ENCODE measurements at regions not wholly inside any gene's neighbourhood (a gene's known extent, or its start where the extent isn't known, plus 50 kb on each side); places are given as distances from the start of the nearest gene placed in this dataset.

GRCh38 chr10:88039496-88040200 lies 176.2 kb downstream of the PTEN start:
- peaks cover 13% of the 10 kb centered on the region for H3K4me1 Mint-ChIP-seq
- ATAC-seq, result no peak
- TF ChIP-seq JAZF1 (CRISPR knock-in tag; IDR thresholded peaks at IDR 0.05) (no peak), ZNF281 (CRISPR knock-in tag; IDR thresholded peaks at IDR 0.05) (no peak), GTF2I (CRISPR knock-in tag; conservative IDR thresholded peaks at IDR 0.05) (no peak), ZNF416 (CRISPR knock-in tag; IDR thresholded peaks at IDR 0.05) (no peak), GRHL2 (CRISPR knock-in tag; IDR thresholded peaks at IDR 0.05; ENCODE audit: insufficient replicate concordance, severe bottlenecking) (no peak), CBFB (CRISPR knock-in tag; IDR thresholded peaks at IDR 0.05; ENCODE audit: low read depth) (no peak), ZBTB43 (CRISPR knock-in tag; IDR thresholded peaks at IDR 0.05) (no peak), ZMAT4 (CRISPR knock-in tag; IDR thresholded peaks at IDR 0.05) (no peak), MAX (CRISPR knock-in tag; IDR thresholded peaks at IDR 0.05) (no peak), SP1 (CRISPR knock-in tag; conservative IDR thresholded peaks at IDR 0.05) (no peak), SMAD4 (CRISPR knock-in tag; IDR thresholded peaks at IDR 0.05) (no peak), OVOL2 (CRISPR knock-in tag; IDR thresholded peaks at IDR 0.05; ENCODE audit: borderline replicate concordance) (no peak), MXD4 (CRISPR knock-in tag; IDR thresholded peaks at IDR 0.05; ENCODE audit: borderline replicate concordance) (no peak), RORB (CRISPR knock-in tag; IDR thresholded peaks at IDR 0.05) (no peak), GABPB1 (CRISPR knock-in tag; IDR thresholded peaks at IDR 0.05) (no peak), ZNF263 (CRISPR knock-in tag; IDR thresholded peaks at IDR 0.05; ENCODE audit: low read depth) (no peak), ZBTB21 (CRISPR knock-in tag; IDR thresholded peaks at IDR 0.05; ENCODE audit: borderline replicate concordance) (no peak), FOXP4 (CRISPR knock-in tag; IDR thresholded peaks at IDR 0.05) (no peak), STAT6 (CRISPR knock-in tag; conservative IDR thresholded peaks at IDR 0.05; ENCODE audit: low read depth) (no peak), ZNF317 (CRISPR knock-in tag; IDR thresholded peaks at IDR 0.05; ENCODE audit: borderline replicate concordance, low read depth) (no peak)
- no peak overlapping the region for H3K4me3 Mint-ChIP-seq
- H3K27ac Mint-ChIP-seq, result no peak overlapping the region
- DNase-seq (ENCODE audit: low spot score), result no peak
- no peaks in the 10 kb centered on the region; the same call in 1 of the 2 replicates for H3K27me3 Mint-ChIP-seq (ENCODE audit: low read depth)
- ChIA-PET CTCF (no interaction called here), POLR2A (no interaction called here)
- no peaks in the 10 kb centered on the region; the same call in 1 of the 2 replicates for H3K36me3 Mint-ChIP-seq
- H3K9me3 Mint-ChIP-seq, result peaks cover 7% of the 10 kb centered on the region
